Thyroid gland (tissue), 4 donors: ENCODE measurements at regions not wholly inside any gene's neighbourhood (a gene's known extent, or its start where the extent isn't known, plus 50 kb on each side); places are given as distances from the start of the nearest gene placed in this dataset.

Experiments
- DNase-seq, 2 donors: peaks; one replicate each; pipeline ENCODE4 v3.0.0-alpha.2; 2019
- H3K27ac ChIP-seq, 3 donors: fragments of 200-600 bp; sonication (generic); 1 replicate in 2 of 3; 2 replicates in 1 of 3; pipeline ENCODE4 v1.5.1; 2016 to 2019; ENCODE audit warnings: mild to moderate bottlenecking in 1 of 3, moderate library complexity in 1 of 3
- H3K27me3 ChIP-seq: fragments of 200-600 bp; sonication (generic); one replicate; pipeline ENCODE4 v1.5.1; 2019
- H3K36me3 ChIP-seq, 2 donors: fragments of 200-600 bp; sonication (generic); one replicate each; pipeline ENCODE4 v1.5.1; 2016 to 2019
- H3K4me1 ChIP-seq, 2 donors: fragments of 200-600 bp; sonication (generic); one replicate each; pipeline ENCODE4 v1.5.1; 2017 to 2019
- H3K4me3 ChIP-seq, 3 donors: fragments of 200-600 bp; sonication (generic); replicated peaks in 1 of 3; 1 replicate in 2 of 3; 2 replicates in 1 of 3; pipeline ENCODE4 v1.5.1; 2016; ENCODE audit warnings: mild to moderate bottlenecking in 1 of 3
- H3K9me3 ChIP-seq: fragments of 200-600 bp; sonication (generic); one replicate; pipeline ENCODE4 v1.5.1; 2017
- CTCF ChIP-seq, 6 experiments: fragments of 200-600 bp in 3 of 6; fragments of 450-650 bp in 3 of 6; sonication (generic) in 3 of 6; IDR thresholded peaks; one replicate each; pipeline ENCODE4 v1.5.1; 2016 to 2019; ENCODE audit warnings: antibody characterized with exemption in 6 of 6, mild to moderate bottlenecking in 2 of 6, inconsistent platforms in 1 of 6, moderate library complexity in 1 of 6
- POLR2A ChIP-seq, 2 donors: fragments of 450-650 bp; IDR thresholded peaks; one replicate each; pipeline ENCODE4 v1.6.1; 2017; ENCODE audit warnings: antibody characterized with exemption in 2 of 2, mild to moderate bottlenecking in 2 of 2, moderate library complexity in 1 of 2
- WGBS, 2 donors: methylation state at CpG; one replicate each; pipeline ENCODE4 v1.1.5; 2017; 5-methylcytosine and 5-hydroxymethylcytosine counted together
- intact Hi-C: fragments of 100-400 bp; cut with DNase I; formaldehyde crosslinking; loops from one replicate; pipeline ENCODE4 v1.15.1; 2023

GRCh38 chr2:56715683-56716082 lies 531.9 kb downstream of the CCDC85A start:
- DNase-seq, result no peak
- Histone ChIP-seq H3K4me3 (no peak overlapping the region), H3K27ac (no peak overlapping the region), H3K36me3 (no peaks in the 10 kb centered on the region), H3K27me3 (no peaks in the 10 kb centered on the region), H3K9me3 (no peaks in the 10 kb centered on the region), H3K4me1 (no peaks in the 10 kb centered on the region)
- 48 to 56% methylated on average over 3 of the region's 3 CpGs for WGBS, 2 donors
- TF ChIP-seq CTCF (IDR thresholded peaks at IDR 0.05) (no peak), POLR2A (IDR thresholded peaks at IDR 0.05) (no peak)
- intact Hi-C loops, result no loop called here

GRCh38 chr2:56718413-56718812 lies 534.6 kb downstream of the CCDC85A start:
- 87 to 90% methylated on average over 4 of the region's 4 CpGs for WGBS, 2 donors
- Histone ChIP-seq H3K9me3 (no peaks in the 10 kb centered on the region), H3K36me3 (no peaks in the 10 kb centered on the region), H3K4me3 (no peak overlapping the region), H3K27ac (no peak overlapping the region), H3K4me1 (no peaks in the 10 kb centered on the region), H3K27me3 (no peaks in the 10 kb centered on the region)
- intact Hi-C loops, result no loop called here
- no peak for DNase-seq
- TF ChIP-seq CTCF (IDR thresholded peaks at IDR 0.05) (no peak), POLR2A (IDR thresholded peaks at IDR 0.05) (no peak)

GRCh38 chr2:56729212-56729611 lies 545.4 kb downstream of the CCDC85A start:
- Histone ChIP-seq H3K27me3 (no peaks in the 10 kb centered on the region), H3K36me3 (no peaks in the 10 kb centered on the region), H3K4me1 (no peaks in the 10 kb centered on the region), H3K27ac (no peak overlapping the region), H3K9me3 (no peaks in the 10 kb centered on the region), H3K4me3 (no peak overlapping the region)
- no peak for DNase-seq
- intact Hi-C loops, result no loop called here
- WGBS, 2 donors, result 82 to 87% methylated on average over 1 of the region's 1 CpG
- TF ChIP-seq CTCF (IDR thresholded peaks at IDR 0.05) (no peak), POLR2A (IDR thresholded peaks at IDR 0.05) (no peak)

GRCh38 chr2:56732946-56733345 lies 549.2 kb downstream of the CCDC85A start:
- Histone ChIP-seq H3K4me1 (no peaks in the 10 kb centered on the region), H3K4me3 (no peak overlapping the region), H3K27ac (no peak overlapping the region), H3K9me3 (no peaks in the 10 kb centered on the region), H3K36me3 (no peaks in the 10 kb centered on the region), H3K27me3 (no peaks in the 10 kb centered on the region)
- TF ChIP-seq CTCF (IDR thresholded peaks at IDR 0.05) (no peak), POLR2A (IDR thresholded peaks at IDR 0.05) (no peak)
- DNase-seq, result no peak
- whole genome bisulfite sequencing, 2 donors, result 78 to 86% methylated on average over 2 of the region's 2 CpGs
- intact Hi-C loops, result no loop called here

GRCh38 chr2:56739413-56739812 lies 555.6 kb downstream of the CCDC85A start:
- Histone ChIP-seq H3K27me3 (no peaks in the 10 kb centered on the region), H3K4me3 (no peak overlapping the region), H3K36me3 (no peaks in the 10 kb centered on the region), H3K4me1 (no peaks in the 10 kb centered on the region), H3K9me3 (no peaks in the 10 kb centered on the region), H3K27ac (no peak overlapping the region)
- intact Hi-C loops, result no loop called here
- no peak for DNase-seq
- 79% methylated on average over 1 of the region's 1 CpG for WGBS, 2 donors
- TF ChIP-seq CTCF (IDR thresholded peaks at IDR 0.05), result no peak
- no peak for TF ChIP-seq POLR2A (IDR thresholded peaks at IDR 0.05)
